Duodenal mucosa (tissue), 2 donors: ENCODE measurements at regions not wholly inside any gene's neighbourhood (a gene's known extent, or its start where the extent isn't known, plus 50 kb on each side); places are given as distances from the start of the nearest gene placed in this dataset.

ENCODE experiments used
- H3K27ac ChIP-seq: one replicate; pipeline ENCODE4 v1.7.0; 2013; ENCODE audit warnings: low read depth, low read length
- H3K27me3 ChIP-seq, 2 donors: one replicate each; pipeline ENCODE4 v1.7.0; 2013; ENCODE audit warnings: low read length in 2 of 2, control low read depth in 1 of 2; ENCODE audit not compliant: insufficient read depth in 2 of 2, control insufficient read depth in 1 of 2
- H3K36me3 ChIP-seq, 2 donors: one replicate each; pipeline ENCODE4 v1.7.0; 2013; ENCODE audit warnings: low read length in 2 of 2, control low read depth in 1 of 2; ENCODE audit not compliant: insufficient read depth in 2 of 2, control insufficient read depth in 1 of 2
- H3K4me1 ChIP-seq, 2 donors: one replicate each; pipeline ENCODE4 v1.7.0; 2013; ENCODE audit warnings: low read length in 2 of 2, control low read depth in 1 of 2; ENCODE audit not compliant: insufficient read depth in 2 of 2, control insufficient read depth in 1 of 2
- H3K4me3 ChIP-seq, 2 donors: one replicate each; pipeline ENCODE4 v1.7.0; 2013; ENCODE audit warnings: low read length in 2 of 2, low read depth in 1 of 2
- H3K9ac ChIP-seq, 2 donors: one replicate each; pipeline ENCODE4 v1.7.0; 2013; ENCODE audit warnings: low read length in 2 of 2, low read depth in 1 of 2
- H3K9me3 ChIP-seq, 2 donors: one replicate each; pipeline ENCODE4 v1.7.0; 2013; ENCODE audit warnings: low read length in 2 of 2, control low read depth in 1 of 2; ENCODE audit not compliant: control insufficient read depth in 1 of 2

- Histone ChIP-seq H3K4me3 (no peak overlapping the region), H3K9ac (no peak overlapping the region), H3K9me3 (peaks cover 0 to 6% of the 10 kb centered on the region in 2 donors), H3K27ac (no peak overlapping the region), H3K36me3 (no peaks in the 10 kb centered on the region), H3K4me1 (no peaks in the 10 kb centered on the region), H3K27me3 (peaks cover 3 to 12% of the 10 kb centered on the region in 2 donors)
These were observed 209.3 kb upstream of the PDE10A start for GRCh38 chr6:165872311-165872710.

- H3K4me1 ChIP-seq: no peaks in the 10 kb centered on the region
These were observed 208.5 kb upstream of the PDE10A start for GRCh38 chr6:165871571-165871970.

GRCh38 chr6:165869526-165869925, 206.5 kb upstream of the PDE10A start:
- Histone ChIP-seq H3K9me3 (peaks cover 0 to 6% of the 10 kb centered on the region in 2 donors), H3K36me3 (no peaks in the 10 kb centered on the region), H3K27me3 (no peaks in the 10 kb centered on the region), H3K4me1 (no peaks in the 10 kb centered on the region), H3K27ac (no peak overlapping the region), H3K4me3 (no peak overlapping the region), H3K9ac (no peak overlapping the region)

More at GRCh38 chr6:165871571-165871970, 208.5 kb upstream of the PDE10A start:
- peaks cover 3 to 10% of the 10 kb centered on the region in 2 donors for H3K27me3 ChIP-seq
- no peaks in the 10 kb centered on the region for H3K36me3 ChIP-seq
- H3K9me3 ChIP-seq: peaks cover 0 to 6% of the 10 kb centered on the region in 2 donors
- H3K4me3 ChIP-seq: no peak overlapping the region
- no peak overlapping the region for H3K9ac ChIP-seq
- H3K27ac ChIP-seq: no peak overlapping the region

GRCh38 chr6:165864925-165865324, 201.9 kb upstream of the PDE10A start:
- Histone ChIP-seq H3K27me3 (no peaks in the 10 kb centered on the region), H3K4me3 (no peak overlapping the region), H3K9me3 (peaks cover 0 to 6% of the 10 kb centered on the region in 2 donors), H3K36me3 (no peaks in the 10 kb centered on the region), H3K9ac (no peak overlapping the region), H3K27ac (no peak overlapping the region), H3K4me1 (no peaks in the 10 kb centered on the region)

- Histone ChIP-seq H3K4me3 (no peak overlapping the region), H3K36me3 (no peaks in the 10 kb centered on the region), H3K4me1 (no peaks in the 10 kb centered on the region), H3K9ac (no peak overlapping the region), H3K27me3 (no peaks in the 10 kb centered on the region), H3K9me3 (no peaks in the 10 kb centered on the region), H3K27ac (no peak overlapping the region)
These were observed 201.2 kb upstream of the PDE10A start for GRCh38 chr6:165864218-165864617.

GRCh38 chr6:165863801-165864200, 200.8 kb upstream of the PDE10A start:
- H3K27ac ChIP-seq: no peak overlapping the region
- no peaks in the 10 kb centered on the region for H3K27me3 ChIP-seq
- no peak overlapping the region for H3K9ac ChIP-seq
- no peak overlapping the region for H3K4me3 ChIP-seq
- H3K36me3 ChIP-seq: no peaks in the 10 kb centered on the region
- H3K4me1 ChIP-seq: no peaks in the 10 kb centered on the region
- no peaks in the 10 kb centered on the region for H3K9me3 ChIP-seq

GRCh38 chr6:165862813-165863212, 199.8 kb upstream of the PDE10A start:
- no peak overlapping the region for H3K27ac ChIP-seq
- peaks cover 0 to 5% of the 10 kb centered on the region in 2 donors for H3K27me3 ChIP-seq
- no peaks in the 10 kb centered on the region for H3K4me1 ChIP-seq
- no peak overlapping the region for H3K9ac ChIP-seq
- H3K9me3 ChIP-seq: no peaks in the 10 kb centered on the region
- H3K4me3 ChIP-seq: no peak overlapping the region
- no peaks in the 10 kb centered on the region for H3K36me3 ChIP-seq

- H3K27me3 ChIP-seq: peaks cover 0 to 5% of the 10 kb centered on the region in 2 donors
- no peak overlapping the region for H3K27ac ChIP-seq
- no peaks in the 10 kb centered on the region for H3K9me3 ChIP-seq
- H3K4me3 ChIP-seq: no peak overlapping the region
- H3K4me1 ChIP-seq: no peaks in the 10 kb centered on the region
- no peak overlapping the region for H3K9ac ChIP-seq
- no peaks in the 10 kb centered on the region for H3K36me3 ChIP-seq
These were observed 198.2 kb upstream of the PDE10A start for GRCh38 chr6:165861226-165861625.

GRCh38 chr6:165858586-165858985, 195.5 kb upstream of the PDE10A start:
- Histone ChIP-seq H3K9ac (no peak overlapping the region), H3K27me3 (peaks cover 7 to 11% of the 10 kb centered on the region in 2 donors), H3K9me3 (no peaks in the 10 kb centered on the region), H3K4me3 (no peak overlapping the region), H3K36me3 (no peaks in the 10 kb centered on the region), H3K4me1 (no peaks in the 10 kb centered on the region), H3K27ac (no peak overlapping the region)

GRCh38 chr6:165855856-165856255, 192.8 kb upstream of the PDE10A start:
- no peaks in the 10 kb centered on the region for H3K36me3 ChIP-seq
- no peaks in the 10 kb centered on the region for H3K4me1 ChIP-seq
- H3K9me3 ChIP-seq: no peaks in the 10 kb centered on the region
- H3K9ac ChIP-seq: no peak overlapping the region
- H3K27me3 ChIP-seq: peaks cover 9 to 25% of the 10 kb centered on the region in 2 donors
- no peak overlapping the region for H3K4me3 ChIP-seq
- H3K27ac ChIP-seq: no peak overlapping the region
